ENCODE measurements at regions not wholly inside any gene's neighbourhood (a gene's known extent, or its start where the extent isn't known, plus 50 kb on each side); places are given as distances from the start of the nearest gene placed in this dataset.

- no peak for TF ChIP-seq CTCF (IDR thresholded peaks at IDR 0.05)
- no peak for TF ChIP-seq POLR2AphosphoS5 (IDR thresholded peaks at IDR 0.05; ENCODE audit: low read depth, low read length)
- no peak for TF ChIP-seq TCF7L2 (IDR thresholded peaks at IDR 0.05; ENCODE audit: low read depth, low read length)
These were observed 246.1 kb downstream of the FSIP2 start for GRCh38 chr2:185984670-185985069.

All from Panc1 (cell line).